ENCODE measurements at regions not wholly inside any gene's neighbourhood (a gene's known extent, or its start where the extent isn't known, plus 50 kb on each side); places are given as distances from the start of the nearest gene placed in this dataset.
"Not testable (repeated sequence)": the region's sequence is repeated elsewhere in the genome, so short reads cannot be mapped to it uniquely, and the experiment has no call there.

- no peaks in the 10 kb centered on the region for H3K9me3 ChIP-seq (ENCODE audit: low read depth, low read length)
- H3K4me1 ChIP-seq (ENCODE audit: insufficient read depth, low read length): peaks cover 5% of the 10 kb centered on the region
- no peak for TF ChIP-seq CTCF (IDR thresholded peaks at IDR 0.05; ENCODE audit: extremely low read depth, low read depth, low read length)
- peak; percentile 48 for DNase-seq (ENCODE audit: insufficient read length, low spot score, missing footprints)
- H3K4me3 ChIP-seq (ENCODE audit: insufficient read depth, low read length): peak overlapping the region; percentile 93
- H3K4me2 ChIP-seq (ENCODE audit: insufficient read depth, low read length): peak overlapping the region; percentile 98
- H3K79me2 ChIP-seq (ENCODE audit: insufficient read depth, low read length): peaks cover 58% of the 10 kb centered on the region
- peaks cover 2% of the 10 kb centered on the region for H4K20me1 ChIP-seq (ENCODE audit: insufficient read depth, low read length)
- H2AFZ ChIP-seq (ENCODE audit: low read length): peak overlapping the region; percentile 99
- H3K36me3 ChIP-seq (ENCODE audit: insufficient read depth, low read length): peaks cover 16% of the 10 kb centered on the region
- peak overlapping the region; percentile 93 for H3K27ac ChIP-seq (ENCODE audit: low read depth, low read length)
- no peaks in the 10 kb centered on the region for H3K27me3 ChIP-seq (ENCODE audit: insufficient read depth, low read length)
These were observed 92.0 kb upstream of the XIST start for GRCh38 chrX:73944563-73944908.

- H2AFZ ChIP-seq (ENCODE audit: low read length): peak overlapping the region; percentile 99
- peaks cover 5% of the 10 kb centered on the region for H3K4me1 ChIP-seq (ENCODE audit: insufficient read depth, low read length)
- peak overlapping the region; percentile 98 for H3K4me2 ChIP-seq (ENCODE audit: insufficient read depth, low read length)
- TF ChIP-seq CTCF (IDR thresholded peaks at IDR 0.05; ENCODE audit: extremely low read depth, low read depth, low read length): no peak
- peak overlapping the region; percentile 93 for H3K4me3 ChIP-seq (ENCODE audit: insufficient read depth, low read length)
- DNase-seq (ENCODE audit: insufficient read length, low spot score, missing footprints): peak; percentile 97
- peak overlapping the region; percentile 93 for H3K27ac ChIP-seq (ENCODE audit: low read depth, low read length)
- H3K79me2 ChIP-seq (ENCODE audit: insufficient read depth, low read length): peaks cover 52% of the 10 kb centered on the region
- peaks cover 11% of the 10 kb centered on the region for H3K36me3 ChIP-seq (ENCODE audit: insufficient read depth, low read length)
- no peaks in the 10 kb centered on the region for H3K9me3 ChIP-seq (ENCODE audit: low read depth, low read length)
- H3K27me3 ChIP-seq (ENCODE audit: insufficient read depth, low read length): no peaks in the 10 kb centered on the region
- H4K20me1 ChIP-seq (ENCODE audit: insufficient read depth, low read length): peaks cover 2% of the 10 kb centered on the region
These were observed 91.4 kb upstream of the XIST start for GRCh38 chrX:73943693-73944562.

GRCh38 chrX:73940893-73941470, 88.5 kb upstream of the XIST start:
- DNase-seq (ENCODE audit: insufficient read length, low spot score, missing footprints): no peak
- peaks cover 25% of the 10 kb centered on the region for H3K79me2 ChIP-seq (ENCODE audit: insufficient read depth, low read length)
- no peak overlapping the region for H2AFZ ChIP-seq (ENCODE audit: low read length)
- H3K4me2 ChIP-seq (ENCODE audit: insufficient read depth, low read length): no peak overlapping the region
- no peaks in the 10 kb centered on the region for H3K36me3 ChIP-seq (ENCODE audit: insufficient read depth, low read length)
- H3K4me1 ChIP-seq (ENCODE audit: insufficient read depth, low read length): peaks cover 5% of the 10 kb centered on the region
- no peak for TF ChIP-seq CTCF (IDR thresholded peaks at IDR 0.05; ENCODE audit: extremely low read depth, low read depth, low read length)
- no peaks in the 10 kb centered on the region for H3K27me3 ChIP-seq (ENCODE audit: insufficient read depth, low read length)
- H3K27ac ChIP-seq (ENCODE audit: low read depth, low read length): no peak overlapping the region
- H3K9me3 ChIP-seq (ENCODE audit: low read depth, low read length): no peaks in the 10 kb centered on the region
- no peaks in the 10 kb centered on the region for H4K20me1 ChIP-seq (ENCODE audit: insufficient read depth, low read length)
- no peak overlapping the region for H3K4me3 ChIP-seq (ENCODE audit: insufficient read depth, low read length)

- not testable (repeated sequence) for H3K4me1 ChIP-seq (ENCODE audit: insufficient read depth, low read length); H4K20me1 ChIP-seq (ENCODE audit: insufficient read depth, low read length); H3K27ac ChIP-seq (ENCODE audit: low read depth, low read length); H2AFZ ChIP-seq (ENCODE audit: low read length); H3K27me3 ChIP-seq (ENCODE audit: insufficient read depth, low read length); DNase-seq (ENCODE audit: insufficient read length, low spot score, missing footprints); H3K36me3 ChIP-seq (ENCODE audit: insufficient read depth, low read length); H3K9me3 ChIP-seq (ENCODE audit: low read depth, low read length); H3K79me2 ChIP-seq (ENCODE audit: insufficient read depth, low read length); H3K4me2 ChIP-seq (ENCODE audit: insufficient read depth, low read length); H3K4me3 ChIP-seq (ENCODE audit: insufficient read depth, low read length)
These were observed 85.3 kb upstream of the XIST start for GRCh38 chrX:73937843-73938242.

Data from osteoblast (primary cell).